VCaP (cell line): ENCODE measurements at regions not wholly inside any gene's neighbourhood (a gene's known extent, or its start where the extent isn't known, plus 50 kb on each side); places are given as distances from the start of the nearest gene placed in this dataset.

Experiments
- H3K27ac ChIP-seq: fragments of 450-650 bp; 2 replicates; pipeline ENCODE4 v1.5.1; 2017
- CTCF ChIP-seq: fragments of 450-650 bp; conservative IDR thresholded peaks from 2 replicates; pipeline ENCODE4 v1.5.1; 2017; ENCODE audit warnings: mild to moderate bottlenecking, moderate library complexity

GRCh38 chr9:75226403-75227139 is 138.3 kb downstream of the OSTF1 start:
- no peak for TF ChIP-seq CTCF
- no peak overlapping the region for H3K27ac ChIP-seq

- H3K27ac ChIP-seq, result peak overlapping the region; percentile 74
Observed at GRCh38 chr9:75228893-75229292, 140.6 kb downstream of the OSTF1 start.

DNA sequence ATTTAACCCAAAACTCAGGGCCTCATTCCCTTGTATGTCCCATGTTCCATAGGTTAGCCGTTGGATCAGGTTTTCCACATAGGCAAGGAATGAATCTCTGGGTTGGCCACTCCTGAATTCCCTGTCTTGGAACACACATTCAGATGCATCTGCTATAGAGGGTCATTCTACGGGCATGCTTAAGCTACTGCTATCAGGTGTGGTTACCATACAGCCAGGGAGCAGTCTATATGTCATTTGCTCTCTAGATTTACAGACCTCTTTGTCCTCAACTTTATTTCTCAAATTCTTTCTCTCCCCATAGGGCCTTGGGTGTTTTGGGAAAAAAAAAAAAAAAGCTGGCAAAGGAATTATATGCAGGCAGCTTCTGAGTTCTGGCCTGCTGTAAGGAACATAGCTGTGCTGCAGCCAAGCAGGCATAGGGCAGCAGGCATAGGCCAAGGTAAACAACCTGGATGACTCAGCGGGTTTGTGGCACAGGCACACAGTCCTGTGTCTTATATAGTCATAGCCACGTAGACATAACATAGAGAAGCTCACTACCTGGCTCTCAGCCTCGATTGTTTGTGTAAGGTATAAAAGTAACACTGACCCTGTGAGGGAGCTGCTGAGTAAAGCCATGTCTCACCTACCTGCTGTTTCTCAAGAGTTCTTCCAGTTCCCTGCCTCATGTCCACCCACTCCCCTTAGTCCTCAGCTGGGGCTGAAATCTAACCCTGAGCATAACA is 141.5 kb downstream of the OSTF1 start:
- no peak for TF ChIP-seq CTCF
- peak overlapping the region; percentile 74 for H3K27ac ChIP-seq

More at GRCh38 chr9:75228893-75229292, 140.6 kb downstream of the OSTF1 start:
- TF ChIP-seq CTCF, result no peak

DNA sequence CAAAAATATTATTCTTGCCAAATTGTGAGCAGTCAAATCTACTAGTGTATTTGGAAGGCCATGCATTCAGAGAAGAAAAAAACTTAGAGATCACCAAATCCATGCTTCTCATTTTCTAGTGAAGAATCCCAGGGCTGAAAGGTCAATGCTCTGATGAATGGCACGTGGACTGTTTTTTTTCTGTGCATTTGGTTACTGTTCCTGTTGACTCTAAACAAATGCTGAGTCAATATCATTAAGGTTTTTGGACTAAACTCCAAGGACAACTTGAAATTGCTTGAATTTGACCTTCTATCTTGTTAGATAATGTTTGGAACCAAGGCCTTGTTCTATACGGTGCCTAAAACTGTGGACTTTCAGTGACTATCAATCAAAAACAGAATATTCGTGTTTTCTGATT is 142.2 kb downstream of the OSTF1 start:
- peak overlapping the region; percentile 74 for H3K27ac ChIP-seq
- TF ChIP-seq CTCF, result no peak

DNA sequence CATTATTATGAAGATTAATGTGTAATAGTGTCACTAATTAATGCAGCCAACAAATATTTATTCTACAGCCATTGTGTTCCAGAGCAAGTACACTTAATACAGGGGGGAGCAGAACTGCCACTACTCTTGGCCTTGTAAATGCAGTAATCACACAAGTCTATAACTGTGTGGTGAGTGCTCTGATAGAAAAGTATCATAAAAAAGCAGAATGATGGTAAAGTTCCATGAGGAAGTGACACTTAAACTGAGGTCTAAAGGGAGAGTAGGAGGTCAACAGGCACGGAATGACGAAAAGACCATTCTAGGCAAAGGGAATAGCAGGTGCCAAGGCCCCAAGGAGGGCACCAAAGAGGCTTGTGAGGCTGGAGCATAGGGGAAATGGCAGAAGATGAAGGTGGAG is 142.9 kb downstream of the OSTF1 start:
- no peak for TF ChIP-seq CTCF
- peak overlapping the region; percentile 74 for H3K27ac ChIP-seq

- no peak for TF ChIP-seq CTCF
- H3K27ac ChIP-seq, result peak overlapping the region; percentile 74
Observed at GRCh38 chr9:75233011-75233410, 144.7 kb downstream of the OSTF1 start.

DNA sequence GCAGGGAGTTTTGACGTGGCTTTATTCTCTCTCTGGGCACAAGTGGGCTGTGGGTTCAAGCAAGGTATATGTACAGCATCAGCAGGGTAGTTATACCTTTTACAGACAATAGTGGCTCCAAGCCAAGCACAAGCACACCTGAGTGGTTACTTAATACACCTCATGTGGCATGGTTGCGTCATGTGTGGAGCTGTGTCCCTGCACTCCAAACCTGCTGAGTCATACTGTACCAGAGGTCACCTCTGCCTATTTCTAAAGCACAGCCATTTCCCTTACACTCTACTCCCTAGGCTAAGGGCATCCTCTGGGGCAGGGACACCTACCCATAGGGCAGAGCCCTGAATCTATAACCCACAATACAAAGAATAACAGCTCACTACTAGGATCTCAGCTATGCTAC is 147.3 kb downstream of the OSTF1 start:
- TF ChIP-seq CTCF, result no peak

More for the DNA sequence above, 147.3 kb downstream of the OSTF1 start:
- H3K27ac ChIP-seq, result no peak overlapping the region
